GM23338 (cell line): ENCODE measurements at regions not wholly inside any gene's neighbourhood (a gene's known extent, or its start where the extent isn't known, plus 50 kb on each side); places are given as distances from the start of the nearest gene placed in this dataset.

Source experiments
- CREB1 ChIP-seq: fragments of 250-450 bp; sonication (Bioruptor Pico); IDR thresholded peaks from 2 replicates; pipeline ENCODE4 v1.5.0; 2020; ENCODE audit warnings: low read depth, mild to moderate bottlenecking, moderate library complexity
- CTCF ChIP-seq, 2 experiments: fragments of 200-600 bp in 1 of 2; sonication (generic) in 1 of 2; conservative IDR thresholded peaks; 2 replicates each; pipeline versions ENCODE4 v1.5.1 to v1.6.1; 2016 to 2017; ENCODE audit warnings: antibody characterized with exemption in 2 of 2, low read depth in 2 of 2, mild to moderate bottlenecking in 2 of 2, moderate library complexity in 1 of 2
- ETS1 ChIP-seq: IDR thresholded peaks from 2 replicates; pipeline ENCODE4 v1.6.1; 2016; ENCODE audit warnings: antibody characterized with exemption
- EZH2 ChIP-seq: fragments of 200-600 bp; sonication (generic); IDR thresholded peaks from one replicate; pipeline ENCODE4 v1.8.0; 2017; ENCODE audit warnings: antibody characterized with exemption, mild to moderate bottlenecking, low read depth; ENCODE audit not compliant: unreplicated experiment
- EZH2phosphoT487 ChIP-seq: fragments of 200-600 bp; sonication (generic); IDR thresholded peaks from one replicate; pipeline ENCODE4 v1.8.1; 2018; ENCODE audit warnings: antibody characterized with exemption; ENCODE audit not compliant: unreplicated experiment
- NANOG ChIP-seq: IDR thresholded peaks from 2 replicates; pipeline ENCODE4 v1.6.1; 2016; ENCODE audit warnings: antibody characterized with exemption, borderline replicate concordance
- POLR2AphosphoS5 ChIP-seq: IDR thresholded peaks from 2 replicates; pipeline ENCODE4 v1.6.1; 2016; ENCODE audit warnings: antibody characterized with exemption, low read depth
- REST ChIP-seq: IDR thresholded peaks from one replicate; pipeline ENCODE4 v1.6.1; 2018; ENCODE audit warnings: antibody characterized with exemption; ENCODE audit not compliant: unreplicated experiment
- STAT1 ChIP-seq: IDR thresholded peaks from one replicate; pipeline ENCODE4 v1.6.1; 2016; ENCODE audit warnings: antibody characterized with exemption; ENCODE audit not compliant: unreplicated experiment
- ZNF114 ChIP-seq: fragments of 250-450 bp; sonication (Bioruptor Pico); IDR thresholded peaks from 2 replicates; pipeline ENCODE4 v1.5.0; 2020; ENCODE audit warnings: mild to moderate bottlenecking, moderate library complexity
- ZNF462 ChIP-seq: fragments of 250-450 bp; sonication (Bioruptor Pico); IDR thresholded peaks from 2 replicates; pipeline ENCODE4 v1.5.0; 2020; ENCODE audit warnings: mild to moderate bottlenecking, moderate library complexity

GRCh38 chr1:55316947-55317662 is 101.9 kb upstream of the USP24 start:
- TF ChIP-seq STAT1: no peak
- no peak for TF ChIP-seq CTCF (conservative IDR thresholded peaks at IDR 0.05; ENCODE audit: low read depth in 2 of 2)
- TF ChIP-seq EZH2phosphoT487: no peak
- TF ChIP-seq REST: no peak
- no peak for TF ChIP-seq NANOG
- TF ChIP-seq ZNF114 (CRISPR knock-in tag): no peak
- TF ChIP-seq POLR2AphosphoS5: no peak
- TF ChIP-seq EZH2: no peak
- no peak for TF ChIP-seq CREB1 (CRISPR knock-in tag)
- TF ChIP-seq ETS1: no peak
- no peak for TF ChIP-seq ZNF462 (CRISPR knock-in tag)
